ENCODE measurements at regions not wholly inside any gene's neighbourhood (a gene's known extent, or its start where the extent isn't known, plus 50 kb on each side); places are given as distances from the start of the nearest gene placed in this dataset.

GRCh38 chr20:24739746-24740145, 209.3 kb upstream of the CST7 start:
- no peak for DNase-seq

DNA sequence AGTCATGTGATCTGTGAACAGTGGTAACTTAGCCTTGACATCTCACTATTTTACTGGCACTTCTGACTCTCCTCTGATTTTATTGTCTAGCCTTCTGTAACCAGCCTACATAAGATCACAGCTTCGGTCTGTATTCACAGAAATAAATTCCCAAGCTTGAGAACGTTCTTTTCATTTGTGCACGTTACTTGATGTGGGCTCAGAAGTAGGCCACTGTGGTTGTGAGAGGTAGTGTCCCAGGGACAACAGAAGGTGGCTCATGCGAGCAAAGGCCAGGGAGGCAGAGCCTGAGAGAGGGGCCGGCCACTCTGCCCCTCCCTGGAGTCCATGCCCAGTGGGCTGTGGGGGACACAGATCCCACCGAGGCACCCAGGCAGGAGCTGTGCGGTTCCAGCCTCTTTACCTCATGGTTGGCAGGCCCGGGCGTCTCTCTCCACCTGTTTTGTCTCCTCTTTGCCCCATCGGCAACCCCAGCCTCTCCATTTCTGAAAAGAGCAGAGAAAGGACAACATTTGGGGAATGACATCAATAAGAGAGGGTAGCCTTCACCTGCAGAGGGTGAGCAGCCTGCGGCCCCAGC, 207.5 kb upstream of the CST7 start:
- no peak for DNase-seq

DNA sequence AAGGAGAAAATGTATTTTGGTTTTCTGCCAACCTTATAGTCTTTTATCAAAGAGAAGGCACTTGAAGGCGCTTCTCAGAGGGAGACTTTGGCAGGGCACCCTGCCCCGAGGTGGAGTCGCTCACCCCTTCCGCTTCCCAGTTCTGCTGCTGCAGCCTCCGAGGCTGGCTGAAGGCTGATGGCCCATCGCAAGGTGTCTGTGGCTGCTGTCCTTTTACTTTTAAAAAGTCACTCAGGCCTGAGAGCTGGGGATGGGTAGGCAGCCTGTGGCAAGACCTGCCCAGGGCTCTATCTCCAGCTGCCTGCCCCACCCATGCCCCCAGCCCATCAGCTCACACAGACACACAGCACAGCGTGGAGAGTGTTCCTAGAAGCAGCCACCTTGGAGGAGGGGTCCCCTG, 206.6 kb upstream of the CST7 start:
- DNase-seq = no peak

GRCh38 chr20:24742989-24743388, 206.1 kb upstream of the CST7 start:
- DNase-seq = no peak

- no peak for DNase-seq
Observed at GRCh38 chr20:24743641-24744040, 205.4 kb upstream of the CST7 start.

GRCh38 chr20:24744747-24745146, 204.3 kb upstream of the CST7 start:
- DNase-seq = no peak

DNA sequence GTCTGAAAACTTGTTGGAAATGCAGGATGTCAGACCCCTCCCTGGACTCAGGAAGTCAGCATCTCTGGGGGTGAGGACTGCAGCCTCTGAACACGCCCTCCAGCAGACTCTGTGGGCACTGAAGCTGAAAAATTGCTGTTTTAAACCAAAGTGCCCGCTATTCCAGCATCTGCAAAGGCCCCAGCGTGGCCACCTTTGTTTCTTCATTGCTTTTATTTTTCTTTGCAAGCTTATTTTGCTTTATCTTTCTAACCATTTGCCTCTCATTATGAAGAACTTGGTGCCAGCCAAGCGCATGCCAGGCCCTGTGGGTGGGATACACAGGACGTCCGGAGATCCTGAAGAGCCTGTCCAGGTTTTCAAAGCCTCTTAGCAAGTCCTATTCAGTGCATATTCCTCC, 203.9 kb upstream of the CST7 start:
- DNase-seq = no peak

- no peak for DNase-seq
Observed at GRCh38 chr20:24745617-24746350, 203.3 kb upstream of the CST7 start.

DNA sequence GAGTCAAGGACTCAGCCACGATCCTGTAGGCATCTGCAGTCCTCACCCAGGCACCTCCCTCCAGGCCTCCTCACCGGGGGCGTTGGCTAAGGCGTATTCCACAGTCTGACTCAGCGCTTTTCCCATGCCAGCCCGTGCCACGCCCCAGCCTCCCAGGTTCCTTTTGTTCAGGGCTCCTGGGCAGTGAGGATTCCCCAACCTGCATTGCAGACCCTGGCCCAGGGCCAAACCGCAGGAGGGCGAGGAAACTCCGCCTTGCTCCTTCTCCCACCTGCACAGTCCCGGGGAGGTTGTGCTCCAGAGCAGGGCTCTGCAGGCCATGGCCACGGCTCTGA, 202.8 kb upstream of the CST7 start:
- DNase-seq = no peak

GRCh38 chr20:24747010-24747712, 201.9 kb upstream of the CST7 start:
- no peak for DNase-seq

DNA sequence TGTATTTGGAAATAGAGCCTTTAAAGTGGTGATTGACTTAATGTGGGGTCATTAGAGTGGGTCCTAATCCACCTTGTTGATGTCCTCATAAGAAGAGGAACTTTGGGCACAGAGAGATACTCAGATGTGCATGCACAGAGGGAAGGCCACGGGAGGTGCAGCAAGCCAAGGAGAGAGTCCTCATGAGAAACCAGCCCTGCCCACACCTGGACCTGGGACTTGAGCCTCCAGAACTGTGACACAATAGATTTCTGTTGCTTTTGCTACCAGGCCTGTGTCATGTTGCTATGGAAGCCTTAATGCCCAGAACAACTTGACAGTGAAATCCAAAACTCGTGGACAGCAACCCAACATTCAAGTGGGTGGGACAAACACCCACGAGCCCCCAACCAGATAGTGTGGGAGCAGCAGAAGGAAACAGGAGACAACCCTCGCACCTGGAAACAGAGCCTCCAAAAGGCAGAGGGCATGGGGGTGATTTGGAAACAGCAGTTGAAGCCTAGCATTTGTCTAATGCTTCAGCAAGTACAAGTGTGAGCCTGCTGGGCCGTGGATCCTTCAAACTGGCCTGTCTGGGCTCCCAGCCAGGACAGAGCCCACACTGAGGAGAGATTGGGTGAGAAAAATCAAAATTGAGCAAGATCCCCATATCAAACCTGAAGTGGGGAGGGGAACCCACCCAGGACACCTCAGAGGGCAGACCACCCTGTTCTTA, 201.0 kb upstream of the CST7 start:
- DNase-seq = no peak

- no peak for DNase-seq
Observed at GRCh38 chr20:24751551-24751950, 197.5 kb upstream of the CST7 start.

DNA sequence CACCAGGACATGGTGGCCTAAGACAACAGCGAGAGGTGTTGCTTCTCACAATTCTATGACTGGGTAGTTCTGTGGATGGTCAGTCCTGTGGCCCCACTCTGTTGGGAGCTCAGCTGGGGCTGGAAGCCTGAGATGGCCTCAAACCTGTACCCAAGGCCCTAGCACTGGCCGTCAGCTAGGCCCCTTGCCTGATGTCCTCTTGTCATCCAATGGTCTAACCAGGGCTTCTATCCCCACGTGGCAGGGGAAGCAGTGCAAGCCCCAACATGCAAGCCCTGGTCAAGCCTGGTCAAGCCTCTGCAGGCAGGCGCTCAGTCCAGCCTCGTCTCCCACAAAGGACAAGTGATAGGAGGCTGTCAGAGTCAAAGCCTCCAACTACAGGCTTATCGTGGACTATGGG, 196.5 kb upstream of the CST7 start:
- DNase-seq = no peak

DNA sequence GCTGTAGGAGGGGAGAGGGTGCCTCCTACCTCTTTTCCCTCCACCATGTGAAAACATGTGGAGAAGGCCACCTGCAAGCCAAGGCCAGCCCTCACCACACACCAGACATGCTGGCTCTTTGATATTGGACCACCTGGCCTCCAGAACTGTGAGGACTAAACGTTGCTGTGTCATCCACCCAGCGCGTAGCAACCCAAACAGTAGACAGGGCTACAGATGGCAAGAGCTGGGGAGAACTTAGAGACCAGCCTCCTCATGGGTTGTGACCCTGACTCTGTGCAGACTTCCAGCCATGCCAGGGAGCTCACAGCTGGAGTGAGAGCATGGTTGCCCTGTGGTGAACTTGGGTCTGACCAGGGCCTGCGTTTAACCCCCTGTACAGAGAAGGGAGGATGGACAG, 195.9 kb upstream of the CST7 start:
- no peak for DNase-seq

DNA sequence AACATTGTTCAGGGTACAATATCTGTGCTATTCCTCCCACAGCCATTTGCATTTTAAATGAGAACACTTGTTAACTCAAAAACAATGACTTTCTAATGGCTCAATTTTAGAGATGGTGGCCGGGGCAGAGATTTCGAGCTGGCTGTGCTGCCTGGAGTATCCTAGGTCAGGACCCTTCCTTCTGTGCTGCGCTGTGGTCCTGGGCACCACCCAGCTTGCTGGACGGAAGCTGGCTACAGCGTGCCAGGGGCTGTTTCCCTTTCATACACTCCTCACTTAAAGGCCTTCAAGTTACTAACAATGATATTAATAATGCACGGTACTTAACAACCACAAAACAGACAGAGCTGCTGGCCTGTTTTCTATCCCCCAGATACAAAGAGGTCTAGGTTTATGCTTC, 194.4 kb upstream of the CST7 start:
- no peak for DNase-seq

GRCh38 chr20:24755411-24755922, 193.6 kb upstream of the CST7 start:
- no peak for DNase-seq

GRCh38 chr20:24756292-24757025, 192.6 kb upstream of the CST7 start:
- no peak for DNase-seq

GRCh38 chr20:24761220-24762065, 187.6 kb upstream of the CST7 start:
- no peak for DNase-seq

DNA sequence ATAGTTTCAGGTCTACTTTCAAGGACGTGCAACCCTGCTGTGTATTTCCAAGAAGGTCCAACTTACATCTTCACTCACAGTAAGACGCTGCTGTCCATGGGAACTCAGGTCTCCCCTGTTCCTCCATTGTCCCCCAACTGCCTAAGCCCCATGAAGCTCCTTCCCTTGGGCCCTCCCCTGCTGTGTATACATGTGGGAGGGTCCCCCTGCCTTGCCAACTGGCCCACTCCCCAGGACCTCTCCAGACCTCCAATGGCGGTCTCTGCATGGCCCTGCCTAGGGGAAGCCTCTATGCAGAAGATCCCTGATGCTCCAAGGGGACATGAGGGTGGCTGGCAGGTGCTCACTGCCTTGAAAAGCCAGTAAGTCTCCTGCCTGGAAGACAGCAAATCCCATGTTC, 186.7 kb upstream of the CST7 start:
- DNase-seq = no peak

GRCh38 chr20:24762791-24763350, 186.2 kb upstream of the CST7 start:
- DNase-seq = no peak

DNA sequence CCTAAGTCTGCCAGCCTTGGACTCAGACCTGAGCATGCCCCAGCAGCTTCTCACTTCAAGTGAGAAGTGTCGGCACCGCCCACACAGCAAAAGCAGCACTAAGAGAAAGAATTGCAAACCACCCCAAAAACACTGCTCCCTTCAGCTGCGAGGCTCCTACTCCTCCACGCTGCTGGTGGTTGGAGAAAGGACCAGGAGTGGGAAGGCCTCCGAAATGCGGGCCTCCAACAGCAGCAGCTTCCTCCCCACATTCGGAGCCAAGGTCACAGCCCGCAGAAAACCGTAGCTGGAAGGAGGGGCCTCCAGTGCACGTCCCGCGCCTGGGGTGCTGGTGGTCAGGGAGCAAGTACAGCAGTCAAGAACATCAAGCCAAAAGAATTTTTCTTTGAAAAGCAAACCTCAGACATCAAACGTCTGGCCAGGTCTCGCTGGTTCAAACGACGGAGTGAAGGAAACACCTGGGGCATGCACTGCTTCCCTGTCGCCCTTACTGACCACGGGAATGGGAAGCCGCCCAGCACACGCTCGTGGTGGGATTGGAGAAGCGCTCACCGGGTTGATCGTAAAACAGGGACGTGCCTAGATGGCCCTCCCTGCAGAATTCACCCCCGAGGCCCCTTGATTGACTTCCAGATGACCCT, 185.6 kb upstream of the CST7 start:
- DNase-seq = no peak

Data from NCI-H1436 (cell line).